Ectodermal cell (in vitro differentiated cells): ENCODE measurements at regions not wholly inside any gene's neighbourhood (a gene's known extent, or its start where the extent isn't known, plus 50 kb on each side); places are given as distances from the start of the nearest gene placed in this dataset.

ENCODE experiments used
- H3K27ac ChIP-seq: 2 replicates; pipeline ENCODE4 v1.7.0; 2013; ENCODE audit warnings: mild to moderate bottlenecking, low read depth, low read length; ENCODE audit not compliant: insufficient read depth, poor library complexity, severe bottlenecking
- H3K27me3 ChIP-seq: 2 replicates; pipeline ENCODE4 v1.7.0; 2013; ENCODE audit warnings: mild to moderate bottlenecking, low read length; ENCODE audit not compliant: insufficient read depth, control insufficient read depth, poor library complexity, severe bottlenecking
- H3K36me3 ChIP-seq: one replicate; pipeline ENCODE4 v1.7.0; 2013; ENCODE audit warnings: low read length; ENCODE audit not compliant: control insufficient read depth, insufficient read depth
- H3K4me1 ChIP-seq: one replicate; pipeline ENCODE4 v1.7.0; 2013; ENCODE audit warnings: low read length; ENCODE audit not compliant: control insufficient read depth, insufficient read depth
- H3K4me3 ChIP-seq: 2 replicates; pipeline ENCODE4 v1.7.0; 2013; ENCODE audit warnings: low read depth, low read length, control low read depth; ENCODE audit not compliant: insufficient read depth
- H3K9me3 ChIP-seq: 2 replicates; pipeline ENCODE4 v1.7.0; 2013; ENCODE audit warnings: mild to moderate bottlenecking, low read length, moderate library complexity; ENCODE audit not compliant: control insufficient read depth
- WGBS, 2 experiments: methylation state at CpG; one replicate each; pipeline ENCODE4 v1.1.7; 2013; ENCODE audit warnings: missing lambda C conversion rate in 2 of 2; 5-methylcytosine and 5-hydroxymethylcytosine counted together

DNA sequence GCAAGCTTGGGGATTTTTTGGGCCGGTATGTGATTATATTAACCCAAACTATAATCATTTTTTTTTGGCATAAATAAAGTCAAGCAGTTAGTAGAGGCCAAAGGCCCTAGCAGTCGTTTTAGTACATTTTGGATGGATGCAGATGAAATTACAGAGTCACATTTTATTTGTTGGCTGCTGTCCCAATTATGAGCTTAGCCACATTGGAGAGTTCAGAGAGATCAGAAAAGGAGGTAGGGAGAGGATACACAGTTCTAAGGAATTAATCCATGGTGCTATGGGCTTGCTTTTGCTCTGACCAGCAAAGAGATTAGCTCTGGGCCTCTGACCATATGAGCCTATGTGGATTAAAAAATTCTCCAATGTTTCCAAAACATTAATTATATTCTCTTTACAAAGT, 395.1 kb downstream of the RAPGEF2 start:
- Histone ChIP-seq H3K4me1 (peaks cover 1% of the 10 kb centered on the region), H3K27ac (no peak overlapping the region), H3K27me3 (no peaks in the 10 kb centered on the region), H3K9me3 (peaks cover 6% of the 10 kb centered on the region), H3K4me3 (no peak overlapping the region), H3K36me3 (no peaks in the 10 kb centered on the region)
- 87 to 90% methylated on average over 1 to 2 of the region's 2 CpGs for WGBS, 2 experiments

DNA sequence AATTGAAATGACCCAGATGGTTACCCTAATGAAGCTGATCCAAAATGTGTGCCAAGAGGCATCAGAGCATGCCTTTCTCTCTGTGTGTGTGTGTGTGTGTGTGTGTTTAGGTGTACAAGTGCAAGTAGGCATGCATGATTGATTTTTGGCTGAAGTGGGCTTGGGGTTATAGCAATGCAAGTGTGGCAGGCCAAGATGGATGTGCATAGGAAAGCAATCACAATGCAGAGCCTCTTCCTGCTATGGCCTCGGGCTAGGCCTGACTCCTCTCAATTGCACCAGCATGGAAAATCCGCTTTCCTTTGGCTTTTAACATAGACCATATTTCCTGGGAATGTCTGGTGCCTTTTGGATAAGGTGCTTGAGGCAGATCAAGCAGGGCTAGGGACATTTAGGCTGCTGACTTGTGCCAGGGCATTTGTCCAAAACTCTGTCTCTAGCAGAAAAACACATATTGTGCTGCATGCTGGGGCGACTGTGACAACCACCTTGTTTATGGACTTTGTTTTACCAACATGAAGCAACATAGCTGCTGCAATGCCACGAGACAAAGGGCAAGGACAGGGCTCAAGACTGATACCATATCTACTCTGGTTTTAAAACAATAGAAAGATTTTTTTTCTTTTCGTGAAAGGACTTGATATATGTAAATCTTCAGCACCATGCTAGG, 395.7 kb downstream of the RAPGEF2 start:
- no peaks in the 10 kb centered on the region for H3K36me3 ChIP-seq
- H3K27me3 ChIP-seq: no peaks in the 10 kb centered on the region
- 94 to 96% methylated on average over 4 of the region's 5 CpGs for WGBS, 2 experiments
- H3K4me3 ChIP-seq: no peak overlapping the region
- no peak overlapping the region for H3K27ac ChIP-seq
- peaks cover 2% of the 10 kb centered on the region for H3K9me3 ChIP-seq
- H3K4me1 ChIP-seq: peaks cover 3% of the 10 kb centered on the region

DNA sequence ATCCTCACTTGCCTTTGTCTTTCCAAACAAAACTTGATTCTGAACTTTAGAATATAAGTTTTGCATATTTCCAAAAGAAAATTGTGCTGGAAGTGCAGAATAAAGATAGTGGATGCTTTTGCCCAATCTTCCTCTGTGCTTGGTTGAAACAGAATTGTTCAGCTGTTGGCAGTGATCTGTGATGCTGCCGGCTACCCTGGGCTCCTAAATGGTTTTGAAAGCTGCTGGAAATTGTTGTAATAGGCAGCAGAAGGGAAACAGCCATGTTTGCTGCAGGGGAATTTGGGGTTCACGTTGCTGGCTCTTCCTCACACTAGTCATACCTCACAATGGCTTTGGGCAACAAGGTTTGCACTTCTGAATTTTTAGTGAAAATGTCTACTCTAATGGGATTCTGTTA, 398.0 kb downstream of the RAPGEF2 start:
- no peaks in the 10 kb centered on the region for H3K27me3 ChIP-seq
- 86 to 95% methylated on average over 2 of the region's 2 CpGs for WGBS, 2 experiments
- peaks cover 12% of the 10 kb centered on the region for H3K4me1 ChIP-seq
- no peaks in the 10 kb centered on the region for H3K9me3 ChIP-seq
- no peaks in the 10 kb centered on the region for H3K36me3 ChIP-seq
- H3K4me3 ChIP-seq: no peak overlapping the region
- no peak overlapping the region for H3K27ac ChIP-seq

DNA sequence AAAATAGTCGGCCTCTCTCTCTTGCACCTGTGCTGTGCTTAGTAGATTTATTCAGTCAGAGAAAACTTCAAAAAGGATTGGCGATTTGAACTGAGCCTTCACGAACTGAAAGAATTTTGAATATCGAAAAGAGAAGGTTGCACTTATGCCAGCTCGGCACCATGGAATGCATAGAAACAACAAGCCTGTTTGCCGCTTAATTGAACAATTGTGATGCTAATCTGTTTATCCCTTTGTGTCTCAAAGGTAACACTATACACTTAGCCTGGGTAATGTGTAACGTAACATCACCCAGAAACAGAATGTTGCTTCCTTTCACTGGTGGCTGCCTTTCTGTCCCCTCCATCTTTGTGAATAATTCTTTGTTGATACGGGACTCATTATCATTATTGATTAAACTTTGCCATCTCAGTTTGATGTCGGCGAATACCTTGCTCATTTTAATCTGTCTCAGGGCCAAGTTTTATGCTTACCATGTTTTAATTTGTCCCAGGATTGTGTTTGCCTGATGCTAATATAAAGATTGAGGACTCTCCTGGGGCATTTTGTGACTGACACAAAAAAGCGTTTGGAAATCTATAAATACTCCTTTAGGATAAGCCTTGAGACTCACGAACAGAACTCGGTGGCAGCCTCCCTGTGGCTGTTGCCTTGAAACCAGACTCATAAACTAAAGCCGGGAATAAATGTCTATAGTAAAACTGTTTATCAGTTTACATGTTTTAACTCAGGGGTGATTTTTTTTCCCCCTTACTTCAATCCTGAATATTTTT, 400.5 kb downstream of the RAPGEF2 start:
- Histone ChIP-seq H3K9me3 (no peaks in the 10 kb centered on the region), H3K27me3 (no peaks in the 10 kb centered on the region), H3K36me3 (no peaks in the 10 kb centered on the region), H3K4me1 (peaks cover 12% of the 10 kb centered on the region), H3K27ac (no peak overlapping the region), H3K4me3 (no peak overlapping the region)
- 36% methylated on average over 14 of the region's 14 CpGs for WGBS, 2 experiments

DNA sequence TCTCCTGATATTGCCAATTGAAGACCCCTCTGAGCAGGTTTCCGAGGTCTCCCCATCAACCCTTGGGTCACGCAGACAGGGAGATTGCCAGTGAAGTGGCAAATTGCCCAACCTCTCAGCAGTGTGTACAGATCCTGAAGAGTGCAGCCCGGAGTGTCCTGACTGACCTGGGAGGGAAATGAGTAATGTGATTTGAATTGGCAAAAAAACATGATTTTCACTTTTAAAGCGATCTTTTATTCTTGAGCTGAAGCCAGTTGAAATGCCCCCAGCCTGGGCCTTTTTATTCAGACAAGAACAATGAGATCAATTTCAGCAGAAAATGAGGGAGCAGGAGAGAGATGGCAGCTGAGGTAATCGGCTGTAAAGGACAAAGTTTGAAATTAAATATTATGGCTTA, 401.8 kb downstream of the RAPGEF2 start:
- H3K27me3 ChIP-seq: no peaks in the 10 kb centered on the region
- peaks cover 12% of the 10 kb centered on the region for H3K4me1 ChIP-seq
- WGBS, 2 experiments: 85 to 90% methylated on average over 4 of the region's 5 CpGs
- H3K27ac ChIP-seq: no peak overlapping the region
- H3K36me3 ChIP-seq: no peaks in the 10 kb centered on the region
- H3K9me3 ChIP-seq: no peaks in the 10 kb centered on the region
- no peak overlapping the region for H3K4me3 ChIP-seq

DNA sequence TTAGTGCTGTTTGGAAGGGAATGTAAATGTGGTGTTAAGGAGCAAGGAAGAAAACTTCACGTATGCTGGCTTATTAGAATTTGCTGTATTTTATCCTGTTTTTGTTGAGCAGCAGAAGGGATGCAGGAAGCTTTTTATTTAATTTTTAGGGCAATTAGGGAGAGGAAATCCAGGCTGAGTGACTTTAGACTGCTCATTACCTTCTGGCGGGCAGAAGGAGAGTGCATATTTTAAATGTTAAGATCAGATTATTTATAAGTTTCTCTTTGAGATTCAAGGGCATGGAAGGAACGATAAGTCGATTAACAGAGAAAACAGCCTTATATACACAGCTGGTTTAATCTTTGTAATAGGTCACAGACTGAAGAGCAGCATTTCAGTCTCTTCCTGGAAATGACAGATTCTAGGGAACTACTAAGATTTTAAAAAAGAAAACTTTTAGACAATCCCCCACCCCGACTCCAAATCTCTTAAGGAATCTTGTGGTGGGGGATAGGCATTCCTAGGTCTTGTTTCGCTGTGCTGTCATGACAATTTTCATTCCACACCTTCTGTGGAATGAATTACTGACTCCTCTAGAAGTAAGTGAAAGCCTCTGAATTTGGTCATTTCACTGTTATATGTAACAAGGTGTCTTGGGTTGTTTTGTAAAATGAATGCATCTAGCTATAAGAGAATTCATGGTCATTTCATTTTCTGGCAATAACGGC, 402.5 kb downstream of the RAPGEF2 start:
- Histone ChIP-seq H3K4me3 (no peak overlapping the region), H3K36me3 (no peaks in the 10 kb centered on the region), H3K4me1 (peaks cover 12% of the 10 kb centered on the region), H3K9me3 (no peaks in the 10 kb centered on the region), H3K27ac (no peak overlapping the region), H3K27me3 (no peaks in the 10 kb centered on the region)
- WGBS, 2 experiments: 82 to 87% methylated on average over 7 of the region's 7 CpGs

DNA sequence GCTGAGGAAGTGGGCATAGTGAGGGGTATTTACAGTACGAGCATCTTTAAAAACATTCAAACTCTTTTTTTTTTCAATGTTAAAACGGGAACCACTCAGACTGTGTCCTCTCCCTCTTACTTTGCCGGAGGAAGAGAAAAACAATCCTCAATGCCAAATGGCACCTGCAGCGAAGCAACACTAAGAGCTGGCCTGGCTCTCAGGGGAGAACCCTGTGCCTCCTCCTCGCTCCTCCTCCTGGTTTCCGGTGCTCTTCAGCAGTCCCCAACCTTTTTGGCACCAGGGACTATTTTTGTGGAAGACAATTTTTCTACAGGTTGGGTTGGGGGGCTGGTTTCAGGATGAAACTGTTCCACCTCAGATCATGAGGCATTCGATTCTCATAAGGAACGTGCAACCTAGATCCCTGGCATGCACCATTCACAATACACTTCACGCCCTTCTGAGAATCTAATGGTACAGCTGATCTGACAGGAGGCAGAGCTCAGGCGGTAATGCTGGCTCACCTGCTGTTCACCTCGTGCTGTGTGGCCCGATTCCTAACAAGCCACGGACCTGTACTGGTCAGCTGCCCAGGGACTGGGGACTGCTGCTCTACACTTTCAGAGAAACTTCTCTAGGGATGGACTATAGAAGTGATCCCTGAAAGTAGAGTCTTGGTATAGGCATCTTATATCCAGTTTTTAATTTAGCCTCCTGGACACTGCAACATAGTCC, 404.1 kb downstream of the RAPGEF2 start:
- WGBS, 2 experiments: 91 to 93% methylated on average over 12 to 13 of the region's 13 CpGs
- no peaks in the 10 kb centered on the region for H3K36me3 ChIP-seq
- H3K27ac ChIP-seq: no peak overlapping the region
- peaks cover 12% of the 10 kb centered on the region for H3K4me1 ChIP-seq
- no peaks in the 10 kb centered on the region for H3K9me3 ChIP-seq
- H3K4me3 ChIP-seq: no peak overlapping the region
- H3K27me3 ChIP-seq: no peaks in the 10 kb centered on the region

DNA sequence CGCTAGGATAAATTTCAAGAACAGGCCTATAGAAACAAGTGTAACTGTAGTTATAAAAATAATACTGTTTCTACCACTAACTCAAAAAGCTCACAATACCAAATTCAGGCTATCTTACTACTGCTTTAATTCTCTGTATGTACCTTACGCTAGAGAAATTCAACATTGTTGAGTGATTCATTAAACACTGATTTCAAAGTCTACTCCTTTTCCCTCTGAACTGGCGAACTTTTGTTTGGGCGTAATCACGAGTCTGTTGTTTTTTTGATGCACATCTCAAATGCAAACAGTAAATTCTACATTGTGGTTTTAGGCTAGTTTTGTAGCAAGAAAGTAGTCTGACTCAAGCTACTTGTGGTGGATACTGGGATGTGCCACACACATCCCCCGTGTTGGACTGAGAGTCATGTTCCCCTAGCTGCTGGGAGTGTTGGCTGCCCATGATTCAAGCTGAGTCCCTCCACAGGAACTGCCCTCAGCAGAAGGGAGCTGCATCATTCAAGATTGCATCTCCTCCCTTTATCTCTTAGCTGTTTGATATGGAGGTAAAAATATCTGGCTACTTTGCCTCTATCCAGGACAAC, 406.1 kb downstream of the RAPGEF2 start:
- H3K4me3 ChIP-seq: no peak overlapping the region
- H3K36me3 ChIP-seq: no peaks in the 10 kb centered on the region
- H3K4me1 ChIP-seq: peaks cover 10% of the 10 kb centered on the region
- H3K27me3 ChIP-seq: no peaks in the 10 kb centered on the region
- WGBS, 2 experiments: 95 to 96% methylated on average over 5 to 6 of the region's 6 CpGs
- H3K27ac ChIP-seq: no peak overlapping the region
- H3K9me3 ChIP-seq: no peaks in the 10 kb centered on the region

DNA sequence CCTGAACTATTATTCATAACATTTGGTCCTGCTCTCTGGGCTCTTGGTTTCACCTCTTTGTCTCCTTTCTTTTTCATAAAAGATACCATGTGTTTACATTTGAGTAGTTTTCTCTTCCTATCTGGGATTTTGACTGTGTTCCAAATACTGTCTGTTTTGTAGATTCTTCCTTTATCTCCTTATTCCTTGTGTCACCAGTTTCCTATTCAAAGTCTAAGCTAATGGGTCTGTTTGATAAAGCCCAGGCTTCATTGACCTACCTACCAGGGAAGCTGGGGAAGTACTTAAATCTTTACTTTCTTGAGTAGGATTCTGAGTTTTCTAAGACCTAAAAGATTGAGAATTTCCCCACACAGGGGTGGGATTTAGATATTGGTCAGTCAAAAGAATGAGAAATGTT, 409.5 kb downstream of the RAPGEF2 start:
- H3K4me3 ChIP-seq: no peak overlapping the region
- H3K36me3 ChIP-seq: no peaks in the 10 kb centered on the region
- no peaks in the 10 kb centered on the region for H3K27me3 ChIP-seq

More for the DNA sequence above, 409.5 kb downstream of the RAPGEF2 start:
- Histone ChIP-seq H3K27ac (no peak overlapping the region), H3K4me1 (no peaks in the 10 kb centered on the region), H3K9me3 (no peaks in the 10 kb centered on the region)
